HepG2 (cell line): ENCODE measurements at regions not wholly inside any gene's neighbourhood (a gene's known extent, or its start where the extent isn't known, plus 50 kb on each side); places are given as distances from the start of the nearest gene placed in this dataset.
"Not testable (repeated sequence)": the region's sequence is repeated elsewhere in the genome, so short reads cannot be mapped to it uniquely, and the experiment has no call there.

Experiments
- ATAC-seq: fragments of 200-7000 bp; cut with Tn5 transposase; 3 replicates; pipeline ENCODE4 v1.9.1; 2020; ENCODE audit warnings: mild to moderate bottlenecking, moderate library complexity
- BruUV-seq: library from RNA; stranded (reverse); fragments of 400-500 nt; replicated peaks from 2 replicates; lab custom pipeline; 2021; lab: Mats Ljungman, UMichigan
- CTCF ChIA-PET: fragments of 300-600 bp; formaldehyde crosslinking; extraction: SDS; loops from one replicate; lab custom pipeline; 2021; ENCODE audit warnings: low total read pairs, inconsistent platforms, low intra/inter-chr PET ratio; lab: Yijun Ruan, JAX
- POLR2A ChIA-PET: fragments of 350-600 bp; sonication (Branson Sonifier 250); formaldehyde crosslinking; loops from one replicate; lab custom pipeline; 2020; ENCODE audit warnings: antibody characterized with exemption, inconsistent platforms; lab: Yijun Ruan, JAX
- DNase-seq: peaks from one replicate; pipeline ENCODE4 v3.0.0-alpha.2; 2015; ENCODE audit warnings: low spot score
- FAIRE-seq: peaks from 3 replicates; lab custom pipeline; 2011; peaks lifted over from hg19 to GRCh38; lab: Jason Lieb, UNC
- H2AFZ ChIP-seq: one replicate; pipeline ENCODE4 v1.6.1; 2011; ENCODE audit warnings: low read length, inconsistent platforms
- H3K27ac ChIP-seq: fragments of 300-600 bp; 3 replicates; pipeline ENCODE4 v1.8.0; 2011; ENCODE audit warnings: mixed run types, mild to moderate bottlenecking, mixed read lengths, low read length, inconsistent platforms; ENCODE audit not compliant: insufficient read depth; ENCODE audit errors: extremely low read length
- H3K27me3 ChIP-seq, 2 experiments: fragments of 200-600 bp in 1 of 2; 2 replicates in 1 of 2; 3 replicates in 1 of 2; pipeline versions ENCODE4 v1.6.0 to v1.8.0; 2011; ENCODE audit warnings: low read length in 2 of 2, mild to moderate bottlenecking in 2 of 2, moderate library complexity in 2 of 2, inconsistent platforms in 1 of 2; ENCODE audit not compliant: insufficient read depth in 2 of 2, control insufficient read depth in 1 of 2
- H3K36me3 ChIP-seq, 2 experiments: fragments of 200-600 bp in 1 of 2; replicated peaks in 1 of 2; 2 replicates in 1 of 2; 3 replicates in 1 of 2; pipeline versions ENCODE4 v1.5.1 to v1.8.0; 2011; ENCODE audit warnings: low read length in 2 of 2, inconsistent platforms in 1 of 2; ENCODE audit not compliant: insufficient read depth in 2 of 2, control insufficient read depth in 1 of 2
- H3K4me1 ChIP-seq: 2 replicates; pipeline ENCODE4 v1.5.1; 2012; ENCODE audit warnings: low read length, inconsistent platforms; ENCODE audit not compliant: insufficient read depth
- H3K4me2 ChIP-seq: 2 replicates; pipeline ENCODE4 v1.6.0; 2011; ENCODE audit warnings: low read depth, low read length, inconsistent platforms
- H3K4me3 ChIP-seq, 3 experiments: fragments of 200-600 bp in 1 of 3; sonication (generic), shearing (Covaris generic) in 1 of 3; replicated peaks in 1 of 3; 2 replicates each; pipeline ENCODE4 v1.5.1; 2011 to 2016; ENCODE audit warnings: low read length in 3 of 3, inconsistent platforms in 2 of 3, low read depth in 2 of 3, mild to moderate bottlenecking in 2 of 3, control low read depth in 1 of 3, mixed read lengths in 1 of 3; ENCODE audit not compliant: insufficient read depth in 1 of 3
- H3K79me2 ChIP-seq: one replicate; pipeline ENCODE4 v1.6.1; 2011; ENCODE audit warnings: low read length, inconsistent platforms; ENCODE audit not compliant: insufficient read depth
- H3K9ac ChIP-seq: 2 replicates; pipeline ENCODE4 v1.6.0; 2011; ENCODE audit warnings: mild to moderate bottlenecking, low read depth, low read length, inconsistent platforms; ENCODE audit not compliant: insufficient read depth
- H3K9me3 ChIP-seq: 2 replicates; pipeline ENCODE4 v1.5.1; 2012; ENCODE audit warnings: mild to moderate bottlenecking, low read length
- H4K20me1 ChIP-seq: 2 replicates; pipeline ENCODE4 v1.6.0; 2011; ENCODE audit warnings: inconsistent platforms, mild to moderate bottlenecking, low read length, moderate library complexity; ENCODE audit not compliant: insufficient read depth
- CREB1 ChIP-seq, 2 experiments: fragments of 450-650 bp in 1 of 2; IDR thresholded peaks; 2 replicates each; pipeline ENCODE4 v1.6.1; 2016 to 2017; ENCODE audit warnings: control low read depth in 1 of 2, mild to moderate bottlenecking in 1 of 2, missing compliant biosample characterization in 1 of 2, missing genetic modification characterization in 1 of 2
- MTA3 ChIP-seq: sonication (generic); formaldehyde crosslinking; IDR thresholded peaks from 2 replicates; pipeline ENCODE4 v1.4.0; 2020; ENCODE audit warnings: missing genetic modification reagents
- WGBS: methylation state at CpG from one replicate; pipeline ENCODE4 v1.1.6; 2017; ENCODE audit warnings: low lambda C conversion rate; 5-methylcytosine and 5-hydroxymethylcytosine counted together
- in situ Hi-C: cut with HindIII; loops from 2 replicates; pipeline ENCODE4 v1.10.0; 2017; ENCODE audit warnings: low pct_unique_long_range_greater_than_20kb; ENCODE audit not compliant: extremely low pct_ligation_motif_present
- intact Hi-C: fragments of 100-400 bp; cut with micrococcal nuclease; formaldehyde crosslinking; loops from one replicate; pipeline ENCODE4 v1.10.0; 2022; ENCODE audit not compliant: unreplicated experiment
- TF ChIP-seq, protein P1 (sequence below): sonication (generic); formaldehyde crosslinking; IDR thresholded peaks from 2 replicates; pipeline ENCODE4 v1.8.0; 2022; ENCODE audit warnings: mild to moderate bottlenecking, missing genetic modification reagents

DNA sequence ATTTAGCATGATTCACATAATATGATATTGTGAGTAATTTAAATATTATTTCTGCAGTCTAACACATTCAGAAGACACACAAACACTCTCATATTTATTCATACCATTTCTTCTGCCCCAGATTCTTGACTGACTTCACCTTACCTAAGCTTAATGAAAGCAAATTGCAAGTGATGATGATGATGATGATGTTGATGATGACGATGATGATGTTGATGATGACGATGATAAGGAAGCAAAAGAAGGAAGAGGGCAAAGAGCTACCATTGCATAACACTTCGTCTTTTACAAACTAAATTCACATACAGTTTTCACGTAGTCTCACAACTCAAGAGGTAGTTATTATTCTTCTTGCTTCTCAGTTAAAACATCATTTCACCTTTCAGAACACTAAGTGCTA lies 404.7 kb downstream of the NAF1 start:
- H3K9me3 ChIP-seq, result no peaks in the 10 kb centered on the region
- no peaks in the 10 kb centered on the region for H3K4me1 ChIP-seq
- intact Hi-C loops (no loop called here), in situ Hi-C loops (no loop called here)
- WGBS, result 0% methylated on average over 4 of the region's 4 CpGs
- no peak overlapping the region for H3K27ac ChIP-seq
- H3K27me3 ChIP-seq, result no peaks in the 10 kb centered on the region
- H3K36me3 ChIP-seq, result no peaks in the 10 kb centered on the region
- H2AFZ ChIP-seq, result no peak overlapping the region
- H3K4me2 ChIP-seq, result no peak overlapping the region
- DNase-seq (no peak), ATAC-seq (no peak), FAIRE-seq (no peak)
- no peak overlapping the region for H3K9ac ChIP-seq
- TF ChIP-seq CREB1 (IDR thresholded peaks at IDR 0.05), result peak; percentile 93
- TF ChIP-seq CREB1 (CRISPR knock-in tag; IDR thresholded peaks at IDR 0.05), result no peak
- no peak for TF ChIP-seq MTA3 (CRISPR knock-in tag)
- TF ChIP-seq, protein P1, sequence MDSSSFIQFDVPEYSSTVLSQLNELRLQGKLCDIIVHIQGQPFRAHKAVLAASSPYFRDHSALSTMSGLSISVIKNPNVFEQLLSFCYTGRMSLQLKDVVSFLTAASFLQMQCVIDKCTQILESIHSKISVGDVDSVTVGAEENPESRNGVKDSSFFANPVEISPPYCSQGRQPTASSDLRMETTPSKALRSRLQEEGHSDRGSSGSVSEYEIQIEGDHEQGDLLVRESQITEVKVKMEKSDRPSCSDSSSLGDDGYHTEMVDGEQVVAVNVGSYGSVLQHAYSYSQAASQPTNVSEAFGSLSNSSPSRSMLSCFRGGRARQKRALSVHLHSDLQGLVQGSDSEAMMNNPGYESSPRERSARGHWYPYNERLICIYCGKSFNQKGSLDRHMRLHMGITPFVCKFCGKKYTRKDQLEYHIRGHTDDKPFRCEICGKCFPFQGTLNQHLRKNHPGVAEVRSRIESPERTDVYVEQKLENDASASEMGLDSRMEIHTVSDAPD, result no peak
- H3K79me2 ChIP-seq, result no peaks in the 10 kb centered on the region
- H3K4me3 ChIP-seq, result no peak overlapping the region
- H4K20me1 ChIP-seq, result no peaks in the 10 kb centered on the region
- CTCF ChIA-PET, result no interaction called here
- BruUV-seq, result no TSS peak
- POLR2A ChIA-PET, result no interaction called here

DNA sequence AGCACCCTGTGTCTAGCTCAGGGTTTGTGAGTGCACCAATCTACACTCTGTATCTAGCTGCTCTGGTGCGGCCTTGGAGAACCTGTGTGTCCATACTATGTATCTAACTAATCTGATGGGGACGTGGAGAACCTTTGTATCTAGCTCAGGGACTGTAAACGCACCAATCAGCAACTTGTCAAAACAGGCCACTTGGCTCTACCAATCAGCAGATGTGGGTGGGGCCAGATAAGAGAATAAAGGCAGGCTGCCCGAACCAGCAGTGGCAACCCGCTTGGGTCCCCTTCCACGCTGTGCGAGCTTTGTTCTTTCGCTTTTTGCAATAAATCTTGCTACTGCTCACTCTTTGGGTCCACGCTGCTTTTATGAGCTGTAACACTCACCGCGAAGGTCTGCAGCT lies 426.5 kb downstream of the NAF1 start:
- FAIRE-seq, H3K9ac ChIP-seq, CTCF ChIA-PET, in situ Hi-C loops, intact Hi-C loops, H3K79me2 ChIP-seq, H3K9me3 ChIP-seq, BruUV-seq, H3K27me3 ChIP-seq, POLR2A ChIA-PET, H3K36me3 ChIP-seq, H3K27ac ChIP-seq, H2AFZ ChIP-seq, ATAC-seq, H4K20me1 ChIP-seq, H3K4me3 ChIP-seq, H3K4me1 ChIP-seq, H3K4me2 ChIP-seq, DNase-seq: not testable (repeated sequence)
- 60% methylated on average over 10 of the region's 11 CpGs for WGBS

DNA sequence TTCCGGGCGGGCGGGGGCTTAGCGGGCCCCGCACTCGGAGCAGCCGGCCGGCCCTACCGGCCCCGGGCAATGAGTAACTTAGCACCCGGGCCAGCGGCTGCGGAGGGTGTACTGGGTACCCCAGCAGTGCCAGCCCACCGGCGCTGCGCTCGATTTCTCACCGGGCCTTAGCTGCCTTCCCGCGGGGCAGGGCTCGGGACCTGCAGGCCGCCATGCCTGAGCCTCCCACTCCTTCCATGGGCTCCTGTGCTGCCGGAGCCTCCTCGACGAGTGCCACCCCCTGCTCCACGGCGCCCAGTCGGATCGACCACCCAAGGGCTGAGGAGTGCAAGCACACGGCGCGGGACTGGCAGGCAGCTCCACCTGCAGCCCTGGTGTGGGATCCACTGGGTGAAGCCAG lies 427.1 kb downstream of the NAF1 start:
- POLR2A ChIA-PET, H3K27me3 ChIP-seq, DNase-seq, H3K9ac ChIP-seq, intact Hi-C loops, H3K79me2 ChIP-seq, H3K4me1 ChIP-seq, H3K36me3 ChIP-seq, H4K20me1 ChIP-seq, FAIRE-seq, H3K27ac ChIP-seq, H3K4me2 ChIP-seq, ATAC-seq, H3K4me3 ChIP-seq, BruUV-seq, H3K9me3 ChIP-seq, H2AFZ ChIP-seq, in situ Hi-C loops, CTCF ChIA-PET: not testable (repeated sequence)
- WGBS, result 74% methylated on average over 7 of the region's 32 CpGs
